Choroid plexus epithelial cell (primary cell): ENCODE measurements at regions not wholly inside any gene's neighbourhood (a gene's known extent, or its start where the extent isn't known, plus 50 kb on each side); places are given as distances from the start of the nearest gene placed in this dataset.

ENCODE experiments used
- DNase-seq: peaks from one replicate; pipeline ENCODE4 v3.0.0-alpha.2; 2010; ENCODE audit warnings: low read depth
- H3K4me3 ChIP-seq: 2 replicates; pipeline ENCODE4 v1.5.1; 2011; ENCODE audit warnings: low read depth, mild to moderate bottlenecking, control low read depth, low read length, moderate library complexity
- CTCF ChIP-seq: conservative IDR thresholded peaks from 2 replicates; pipeline ENCODE4 v1.5.1; 2011; ENCODE audit warnings: low read depth, mild to moderate bottlenecking, control low read depth, inconsistent platforms, low read length, moderate library complexity

GRCh38 chr4:43843501-43843900 lies 605.1 kb downstream of the KCTD8 start:
- no peak overlapping the region for H3K4me3 ChIP-seq
- peak; percentile 16 for DNase-seq
- peak; percentile 11 for TF ChIP-seq CTCF

- DNase-seq = no peak
- H3K4me3 ChIP-seq = no peak overlapping the region
- no peak for TF ChIP-seq CTCF
Measured at GRCh38 chr4:43846111-43846587, 602.5 kb downstream of the KCTD8 start.

- TF ChIP-seq CTCF = no peak
- no peak overlapping the region for H3K4me3 ChIP-seq
- no peak for DNase-seq
Measured at GRCh38 chr4:43853565-43854264, 594.9 kb downstream of the KCTD8 start.

GRCh38 chr4:43855283-43855682 lies 593.3 kb downstream of the KCTD8 start:
- no peak overlapping the region for H3K4me3 ChIP-seq
- DNase-seq = no peak
- no peak for TF ChIP-seq CTCF

- DNase-seq = no peak
- no peak for TF ChIP-seq CTCF
- H3K4me3 ChIP-seq = no peak overlapping the region
Measured at GRCh38 chr4:43864616-43865146, 583.9 kb downstream of the KCTD8 start.

GRCh38 chr4:43867908-43868307 lies 580.7 kb downstream of the KCTD8 start:
- H3K4me3 ChIP-seq = no peak overlapping the region
- TF ChIP-seq CTCF = no peak
- no peak for DNase-seq

GRCh38 chr4:43875655-43876054 lies 573.0 kb downstream of the KCTD8 start:
- TF ChIP-seq CTCF = no peak
- no peak overlapping the region for H3K4me3 ChIP-seq
- DNase-seq = no peak
